HG02970 (cell line): ENCODE measurements at regions not wholly inside any gene's neighbourhood (a gene's known extent, or its start where the extent isn't known, plus 50 kb on each side); places are given as distances from the start of the nearest gene placed in this dataset.
"Not testable (repeated sequence)": the region's sequence is repeated elsewhere in the genome, so short reads cannot be mapped to it uniquely, and the experiment has no call there.

Experiments used
- ATAC-seq: cut with Tn5 transposase; IDR thresholded peaks from one replicate; pipeline ENCODE4 v1.9.1; 2021; ENCODE audit warnings: mild to moderate bottlenecking, moderate library complexity, moderate number of reproducible peaks; ENCODE audit not compliant: unreplicated experiment, low FRiP score

- ATAC-seq, result no peak
These were observed 336.8 kb upstream of the SASH1 start for GRCh38 chr6:148005806-148006205.

GRCh38 chr6:148010516-148010915, 332.1 kb upstream of the SASH1 start:
- not testable (repeated sequence) for ATAC-seq

- no peak for ATAC-seq
These were observed 326.6 kb upstream of the SASH1 start for GRCh38 chr6:148016013-148016412.

GRCh38 chr6:148021165-148021564, 321.5 kb upstream of the SASH1 start:
- no peak for ATAC-seq

- no peak for ATAC-seq
These were observed 320.9 kb upstream of the SASH1 start for GRCh38 chr6:148021699-148022098.

- not testable (repeated sequence) for ATAC-seq
These were observed 320.4 kb upstream of the SASH1 start for GRCh38 chr6:148022279-148022678.

- no peak for ATAC-seq
These were observed 315.4 kb upstream of the SASH1 start for GRCh38 chr6:148027201-148027600.

- ATAC-seq, result no peak
These were observed 306.7 kb upstream of the SASH1 start for GRCh38 chr6:148035806-148036390.

- ATAC-seq, result no peak
These were observed 305.1 kb upstream of the SASH1 start for GRCh38 chr6:148037496-148037895.

GRCh38 chr6:148041546-148041945, 301.1 kb upstream of the SASH1 start:
- no peak for ATAC-seq

- ATAC-seq, result no peak
These were observed 300.1 kb upstream of the SASH1 start for GRCh38 chr6:148042536-148042935.

GRCh38 chr6:148044261-148044751, 298.3 kb upstream of the SASH1 start:
- no peak for ATAC-seq

- no peak for ATAC-seq
These were observed 297.7 kb upstream of the SASH1 start for GRCh38 chr6:148044921-148045320.

- no peak for ATAC-seq
These were observed 289.4 kb upstream of the SASH1 start for GRCh38 chr6:148053209-148053608.

GRCh38 chr6:148053796-148054195, 288.8 kb upstream of the SASH1 start:
- ATAC-seq, result no peak

GRCh38 chr6:148054219-148054618, 288.4 kb upstream of the SASH1 start:
- no peak for ATAC-seq

- ATAC-seq, result no peak
These were observed 287.2 kb upstream of the SASH1 start for GRCh38 chr6:148055419-148055818.

GRCh38 chr6:148059869-148060268, 282.8 kb upstream of the SASH1 start:
- ATAC-seq, result no peak

GRCh38 chr6:148064406-148065134, 278.1 kb upstream of the SASH1 start:
- ATAC-seq, result no peak

- ATAC-seq, result no peak
These were observed 274.1 kb upstream of the SASH1 start for GRCh38 chr6:148068437-148069061.

- no peak for ATAC-seq
These were observed 273.4 kb upstream of the SASH1 start for GRCh38 chr6:148069256-148069655.

GRCh38 chr6:148074291-148074690, 268.3 kb upstream of the SASH1 start:
- no peak for ATAC-seq
